ENCODE measurements at regions not wholly inside any gene's neighbourhood (a gene's known extent, or its start where the extent isn't known, plus 50 kb on each side); places are given as distances from the start of the nearest gene placed in this dataset.

DNA sequence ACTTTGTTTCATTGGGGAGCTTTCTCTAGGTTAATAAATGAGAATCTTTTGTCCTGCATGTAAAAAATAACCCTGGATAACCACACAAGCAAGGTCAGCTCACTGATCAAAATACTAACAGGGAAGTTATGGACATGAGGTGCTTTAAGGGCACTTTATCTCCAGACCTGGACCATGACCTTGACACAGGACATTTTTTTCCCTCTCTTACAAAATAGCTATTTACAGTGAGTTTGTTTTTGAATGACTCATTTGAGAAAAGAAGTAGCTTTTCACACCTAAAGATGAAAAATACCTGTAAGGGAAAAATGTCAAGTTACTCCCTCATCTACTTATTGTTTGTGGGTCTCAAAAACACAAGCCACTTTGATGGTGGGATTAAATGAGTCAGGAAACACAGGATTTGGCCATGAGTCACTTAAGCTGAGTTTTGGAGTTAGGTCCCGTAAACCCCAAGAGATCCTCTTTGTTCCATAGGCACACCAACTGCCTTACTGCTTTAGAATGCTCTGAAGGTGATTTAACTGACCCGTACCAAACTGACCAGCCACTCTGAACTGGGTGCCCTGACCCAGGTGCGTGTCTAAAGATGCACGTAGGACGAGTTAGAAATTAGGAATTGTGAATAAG, 479.3 kb upstream of the NXPH2 start:
- no peak for TF ChIP-seq CTCF (conservative IDR thresholded peaks at IDR 0.05)
- no peak for TF ChIP-seq ZFX (IDR thresholded peaks at IDR 0.05)
